GM12878 (cell line): ENCODE measurements at regions not wholly inside any gene's neighbourhood (a gene's known extent, or its start where the extent isn't known, plus 50 kb on each side); places are given as distances from the start of the nearest gene placed in this dataset.

Experiments
- BRCA1 ChIP-seq: IDR thresholded peaks from 2 replicates; pipeline ENCODE4 v1.6.1; 2011; ENCODE audit warnings: low read depth, low read length, improper control_type of control experiment
- EED ChIP-seq: sonication (generic); IDR thresholded peaks from 2 replicates; pipeline ENCODE4 v1.6.1; 2016; ENCODE audit warnings: antibody characterized with exemption, low read depth
- NFXL1 ChIP-seq: fragments of 450-650 bp; IDR thresholded peaks from 2 replicates; pipeline ENCODE4 v1.6.1; 2017; ENCODE audit warnings: antibody characterized with exemption, mild to moderate bottlenecking, borderline replicate concordance
- POLR2AphosphoS2 ChIP-seq: IDR thresholded peaks from 2 replicates; pipeline ENCODE4 v1.6.1; 2011; ENCODE audit warnings: low read depth, mild to moderate bottlenecking, low read length, improper control_type of control experiment, moderate library complexity
- POU2F2 ChIP-seq: IDR thresholded peaks from 3 replicates; pipeline ENCODE4 v1.6.1; 2011; ENCODE audit warnings: low read depth, mild to moderate bottlenecking, low read length, borderline replicate concordance
- RFX5 ChIP-seq: IDR thresholded peaks from 2 replicates; pipeline ENCODE4 v1.6.1; 2011; ENCODE audit warnings: low read depth, low read length, improper control_type of control experiment
- SMAD1 ChIP-seq: fragments of 450-650 bp; IDR thresholded peaks from 2 replicates; pipeline ENCODE4 v1.6.1; 2018; ENCODE audit warnings: mild to moderate bottlenecking, low read depth; ENCODE audit not compliant: partially characterized antibody
- TF ChIP-seq, protein P1 (sequence below): fragments of 450-650 bp; IDR thresholded peaks from 2 replicates; pipeline ENCODE4 v1.6.1; 2018; ENCODE audit warnings: borderline replicate concordance, mild to moderate bottlenecking; ENCODE audit not compliant: partially characterized antibody
- TF ChIP-seq, protein P2 (sequence below): fragments of 450-650 bp; IDR thresholded peaks from 2 replicates; pipeline ENCODE4 v1.6.1; 2016; ENCODE audit warnings: mild to moderate bottlenecking
- TF ChIP-seq, protein P3 (sequence below): IDR thresholded peaks from 2 replicates; pipeline ENCODE4 v1.6.1; 2012; ENCODE audit warnings: improper control_type of control experiment, low read depth, low read length; ENCODE audit not compliant: insufficient replicate concordance
- TF ChIP-seq, protein P4 (sequence below): fragments of 450-650 bp; formaldehyde crosslinking; IDR thresholded peaks from 2 replicates; pipeline ENCODE4 v1.5.0; 2022; ENCODE audit warnings: mild to moderate bottlenecking, missing genetic modification characterization
- TF ChIP-seq, protein P5 (sequence below): IDR thresholded peaks from 2 replicates; pipeline ENCODE4 v1.6.1; 2011; ENCODE audit warnings: low read depth, mild to moderate bottlenecking, low read length, moderate library complexity, borderline replicate concordance; ENCODE audit errors: extremely low read depth

DNA sequence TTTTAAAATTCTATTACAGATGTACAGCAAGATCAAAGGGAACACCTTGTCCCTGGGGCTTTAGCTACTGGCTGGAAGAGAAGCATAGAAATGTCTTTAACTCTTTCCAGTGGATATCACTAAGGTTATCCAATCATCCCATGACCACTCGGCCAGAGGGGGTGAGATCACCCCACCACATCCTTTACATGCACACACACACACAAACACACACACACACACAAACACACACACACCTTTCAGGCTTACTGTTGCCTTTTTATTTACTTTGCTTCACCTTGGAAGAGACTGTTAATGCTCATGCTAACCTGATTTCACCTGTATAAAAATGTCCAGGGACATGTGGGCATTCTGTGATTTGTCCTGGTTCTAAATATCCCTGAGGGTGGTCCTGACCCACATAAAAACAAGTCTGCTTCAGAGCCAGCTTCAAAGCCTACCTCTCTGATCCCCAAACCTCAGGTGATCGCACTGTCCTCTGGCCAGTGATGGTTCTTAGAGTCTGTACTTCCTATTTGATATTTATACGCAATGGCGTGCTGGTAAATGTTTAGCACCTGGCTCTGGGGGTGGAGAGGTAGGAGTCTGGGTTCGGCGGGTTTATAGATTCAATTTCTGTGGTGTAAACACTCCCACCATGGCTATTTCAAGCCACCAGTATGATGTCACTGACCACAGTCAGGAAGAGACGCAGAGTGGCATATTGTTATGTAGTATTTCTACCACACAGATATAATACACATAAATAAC, 166.1 kb upstream of the EEA1 start (continued):
- TF ChIP-seq, protein P1, sequence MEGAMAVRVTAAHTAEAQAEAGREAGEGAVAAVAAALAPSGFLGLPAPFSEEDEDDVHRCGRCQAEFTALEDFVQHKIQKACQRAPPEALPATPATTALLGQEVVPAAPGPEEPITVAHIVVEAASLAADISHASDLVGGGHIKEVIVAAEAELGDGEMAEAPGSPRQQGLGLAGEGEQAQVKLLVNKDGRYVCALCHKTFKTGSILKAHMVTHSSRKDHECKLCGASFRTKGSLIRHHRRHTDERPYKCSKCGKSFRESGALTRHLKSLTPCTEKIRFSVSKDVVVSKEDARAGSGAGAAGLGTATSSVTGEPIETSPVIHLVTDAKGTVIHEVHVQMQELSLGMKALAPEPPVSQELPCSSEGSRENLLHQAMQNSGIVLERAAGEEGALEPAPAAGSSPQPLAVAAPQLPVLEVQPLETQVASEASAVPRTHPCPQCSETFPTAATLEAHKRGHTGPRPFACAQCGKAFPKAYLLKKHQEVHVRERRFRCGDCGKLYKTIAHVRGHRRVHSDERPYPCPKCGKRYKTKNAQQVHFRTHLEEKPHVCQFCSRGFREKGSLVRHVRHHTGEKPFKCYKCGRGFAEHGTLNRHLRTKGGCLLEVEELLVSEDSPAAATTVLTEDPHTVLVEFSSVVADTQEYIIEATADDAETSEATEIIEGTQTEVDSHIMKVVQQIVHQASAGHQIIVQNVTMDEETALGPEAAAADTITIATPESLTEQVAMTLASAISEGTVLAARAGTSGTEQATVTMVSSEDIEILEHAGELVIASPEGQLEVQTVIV: no peak
- TF ChIP-seq, protein P2, sequence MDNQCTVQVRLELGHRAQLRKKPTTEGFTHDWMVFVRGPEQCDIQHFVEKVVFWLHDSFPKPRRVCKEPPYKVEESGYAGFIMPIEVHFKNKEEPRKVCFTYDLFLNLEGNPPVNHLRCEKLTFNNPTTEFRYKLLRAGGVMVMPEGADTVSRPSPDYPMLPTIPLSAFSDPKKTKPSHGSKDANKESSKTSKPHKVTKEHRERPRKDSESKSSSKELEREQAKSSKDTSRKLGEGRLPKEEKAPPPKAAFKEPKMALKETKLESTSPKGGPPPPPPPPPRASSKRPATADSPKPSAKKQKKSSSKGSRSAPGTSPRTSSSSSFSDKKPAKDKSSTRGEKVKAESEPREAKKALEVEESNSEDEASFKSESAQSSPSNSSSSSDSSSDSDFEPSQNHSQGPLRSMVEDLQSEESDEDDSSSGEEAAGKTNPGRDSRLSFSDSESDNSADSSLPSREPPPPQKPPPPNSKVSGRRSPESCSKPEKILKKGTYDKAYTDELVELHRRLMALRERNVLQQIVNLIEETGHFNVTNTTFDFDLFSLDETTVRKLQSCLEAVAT: peak; percentile 86
- TF ChIP-seq NFXL1 (no peak), SMAD1 (peak; percentile 2), RFX5 (no peak), POLR2AphosphoS2 (no peak), POU2F2 (peak; percentile 61; the same call in 1 of the 3 replicates), EED (peak; percentile 91), BRCA1 (no peak)
- TF ChIP-seq, protein P3, sequence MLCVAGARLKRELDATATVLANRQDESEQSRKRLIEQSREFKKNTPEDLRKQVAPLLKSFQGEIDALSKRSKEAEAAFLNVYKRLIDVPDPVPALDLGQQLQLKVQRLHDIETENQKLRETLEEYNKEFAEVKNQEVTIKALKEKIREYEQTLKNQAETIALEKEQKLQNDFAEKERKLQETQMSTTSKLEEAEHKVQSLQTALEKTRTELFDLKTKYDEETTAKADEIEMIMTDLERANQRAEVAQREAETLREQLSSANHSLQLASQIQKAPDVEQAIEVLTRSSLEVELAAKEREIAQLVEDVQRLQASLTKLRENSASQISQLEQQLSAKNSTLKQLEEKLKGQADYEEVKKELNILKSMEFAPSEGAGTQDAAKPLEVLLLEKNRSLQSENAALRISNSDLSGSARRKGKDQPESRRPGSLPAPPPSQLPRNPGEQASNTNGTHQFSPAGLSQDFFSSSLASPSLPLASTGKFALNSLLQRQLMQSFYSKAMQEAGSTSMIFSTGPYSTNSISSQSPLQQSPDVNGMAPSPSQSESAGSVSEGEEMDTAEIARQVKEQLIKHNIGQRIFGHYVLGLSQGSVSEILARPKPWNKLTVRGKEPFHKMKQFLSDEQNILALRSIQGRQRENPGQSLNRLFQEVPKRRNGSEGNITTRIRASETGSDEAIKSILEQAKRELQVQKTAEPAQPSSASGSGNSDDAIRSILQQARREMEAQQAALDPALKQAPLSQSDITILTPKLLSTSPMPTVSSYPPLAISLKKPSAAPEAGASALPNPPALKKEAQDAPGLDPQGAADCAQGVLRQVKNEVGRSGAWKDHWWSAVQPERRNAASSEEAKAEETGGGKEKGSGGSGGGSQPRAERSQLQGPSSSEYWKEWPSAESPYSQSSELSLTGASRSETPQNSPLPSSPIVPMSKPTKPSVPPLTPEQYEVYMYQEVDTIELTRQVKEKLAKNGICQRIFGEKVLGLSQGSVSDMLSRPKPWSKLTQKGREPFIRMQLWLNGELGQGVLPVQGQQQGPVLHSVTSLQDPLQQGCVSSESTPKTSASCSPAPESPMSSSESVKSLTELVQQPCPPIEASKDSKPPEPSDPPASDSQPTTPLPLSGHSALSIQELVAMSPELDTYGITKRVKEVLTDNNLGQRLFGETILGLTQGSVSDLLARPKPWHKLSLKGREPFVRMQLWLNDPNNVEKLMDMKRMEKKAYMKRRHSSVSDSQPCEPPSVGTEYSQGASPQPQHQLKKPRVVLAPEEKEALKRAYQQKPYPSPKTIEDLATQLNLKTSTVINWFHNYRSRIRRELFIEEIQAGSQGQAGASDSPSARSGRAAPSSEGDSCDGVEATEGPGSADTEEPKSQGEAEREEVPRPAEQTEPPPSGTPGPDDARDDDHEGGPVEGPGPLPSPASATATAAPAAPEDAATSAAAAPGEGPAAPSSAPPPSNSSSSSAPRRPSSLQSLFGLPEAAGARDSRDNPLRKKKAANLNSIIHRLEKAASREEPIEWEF: peak; percentile 62
- TF ChIP-seq, protein P4, sequence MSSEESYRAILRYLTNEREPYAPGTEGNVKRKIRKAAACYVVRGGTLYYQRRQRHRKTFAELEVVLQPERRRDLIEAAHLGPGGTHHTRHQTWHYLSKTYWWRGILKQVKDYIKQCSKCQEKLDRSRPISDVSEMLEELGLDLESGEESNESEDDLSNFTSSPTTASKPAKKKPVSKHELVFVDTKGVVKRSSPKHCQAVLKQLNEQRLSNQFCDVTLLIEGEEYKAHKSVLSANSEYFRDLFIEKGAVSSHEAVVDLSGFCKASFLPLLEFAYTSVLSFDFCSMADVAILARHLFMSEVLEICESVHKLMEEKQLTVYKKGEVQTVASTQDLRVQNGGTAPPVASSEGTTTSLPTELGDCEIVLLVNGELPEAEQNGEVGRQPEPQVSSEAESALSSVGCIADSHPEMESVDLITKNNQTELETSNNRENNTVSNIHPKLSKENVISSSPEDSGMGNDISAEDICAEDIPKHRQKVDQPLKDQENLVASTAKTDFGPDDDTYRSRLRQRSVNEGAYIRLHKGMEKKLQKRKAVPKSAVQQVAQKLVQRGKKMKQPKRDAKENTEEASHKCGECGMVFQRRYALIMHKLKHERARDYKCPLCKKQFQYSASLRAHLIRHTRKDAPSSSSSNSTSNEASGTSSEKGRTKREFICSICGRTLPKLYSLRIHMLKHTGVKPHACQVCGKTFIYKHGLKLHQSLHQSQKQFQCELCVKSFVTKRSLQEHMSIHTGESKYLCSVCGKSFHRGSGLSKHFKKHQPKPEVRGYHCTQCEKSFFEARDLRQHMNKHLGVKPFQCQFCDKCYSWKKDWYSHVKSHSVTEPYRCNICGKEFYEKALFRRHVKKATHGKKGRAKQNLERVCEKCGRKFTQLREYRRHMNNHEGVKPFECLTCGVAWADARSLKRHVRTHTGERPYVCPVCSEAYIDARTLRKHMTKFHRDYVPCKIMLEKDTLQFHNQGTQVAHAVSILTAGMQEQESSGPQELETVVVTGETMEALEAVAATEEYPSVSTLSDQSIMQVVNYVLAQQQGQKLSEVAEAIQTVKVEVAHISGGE (CRISPR knock-in tag): no peak
- TF ChIP-seq, protein P5, sequence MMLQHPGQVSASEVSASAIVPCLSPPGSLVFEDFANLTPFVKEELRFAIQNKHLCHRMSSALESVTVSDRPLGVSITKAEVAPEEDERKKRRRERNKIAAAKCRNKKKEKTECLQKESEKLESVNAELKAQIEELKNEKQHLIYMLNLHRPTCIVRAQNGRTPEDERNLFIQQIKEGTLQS: no peak
